K562 (cell line): ENCODE measurements at regions not wholly inside any gene's neighbourhood (a gene's known extent, or its start where the extent isn't known, plus 50 kb on each side); places are given as distances from the start of the nearest gene placed in this dataset.

Experiments
- ATAC-seq: fragments of 200-7000 bp; cut with Tn5 transposase; 3 replicates; pipeline ENCODE4 v1.9.1; 2020; ENCODE audit warnings: moderate library complexity
- BruUV-seq: library from RNA; stranded (reverse); fragments of 400-500 nt; replicated peaks from 2 replicates; lab custom pipeline; 2021; lab: Mats Ljungman, UMichigan
- CTCF ChIA-PET: fragments of 300-600 bp; formaldehyde crosslinking; extraction: SDS; loops from one replicate; lab custom pipeline; 2021; ENCODE audit warnings: low intra/inter-chr PET ratio; lab: Yijun Ruan, JAX
- POLR2A ChIA-PET: fragments of 300-600, 350-650 bp; sonication (Branson Sonifier 250); formaldehyde crosslinking; extraction: SDS; loops from one replicate; lab custom pipeline; 2021; ENCODE audit warnings: antibody characterized with exemption, inconsistent platforms; lab: Yijun Ruan, JAX
- DNase-seq, 4 experiments: peaks; one replicate each; pipeline versions ENCODE4 v3.0.0 to v3.0.0-alpha.2; 2011 to 2018; ENCODE audit warnings: low spot score in 3 of 4, mixed read lengths in 3 of 4; ENCODE audit errors: extremely low read depth in 1 of 4
- FAIRE-seq: peaks from 2 replicates; lab custom pipeline; 2011; peaks lifted over from hg19 to GRCh38; lab: Jason Lieb, UNC
- H2AFZ ChIP-seq: 2 replicates; pipeline ENCODE4 v1.6.0; 2011; ENCODE audit warnings: low read depth, low read length, control low read depth, inconsistent platforms
- H3K27ac ChIP-seq: fragments of 200-600 bp; 3 replicates; pipeline ENCODE4 v1.8.0; 2011; ENCODE audit warnings: low read depth, mild to moderate bottlenecking, control low read depth, inconsistent platforms, low read length, moderate library complexity, mixed read lengths; ENCODE audit errors: extremely low read depth
- H3K27me3 ChIP-seq, 2 experiments: fragments of 300-600 bp in 1 of 2; 2 replicates in 1 of 2; 3 replicates in 1 of 2; pipeline versions ENCODE4 v1.6.0 to v1.8.0; 2011; ENCODE audit warnings: inconsistent platforms in 2 of 2, low read length in 2 of 2, mild to moderate bottlenecking in 1 of 2, mixed read lengths in 1 of 2, moderate library complexity in 1 of 2; ENCODE audit not compliant: control insufficient read depth in 2 of 2, insufficient read depth in 2 of 2
- H3K36me3 ChIP-seq: fragments of 300-600 bp; 3 replicates; pipeline ENCODE4 v1.8.0; 2011; ENCODE audit warnings: mild to moderate bottlenecking, low read length, inconsistent platforms; ENCODE audit not compliant: control insufficient read depth, insufficient read depth
- H3K4me1 ChIP-seq, 2 experiments: fragments of 200-600 bp in 1 of 2; replicated peaks in 1 of 2; 2 replicates in 1 of 2; 3 replicates in 1 of 2; pipeline versions ENCODE4 v1.5.1 to v1.8.0; 2011; ENCODE audit warnings: inconsistent platforms in 2 of 2, low read length in 2 of 2, mild to moderate bottlenecking in 1 of 2, mixed read lengths in 1 of 2, moderate library complexity in 1 of 2; ENCODE audit not compliant: control insufficient read depth in 2 of 2, insufficient read depth in 2 of 2
- H3K4me2 ChIP-seq: 2 replicates; pipeline ENCODE4 v1.6.1; 2011; ENCODE audit warnings: low read length, control low read depth, inconsistent platforms, mixed read lengths; ENCODE audit not compliant: insufficient read depth
- H3K4me3 ChIP-seq: fragments of 200-600 bp; sonication (generic), shearing (Covaris generic); 2 replicates; pipeline ENCODE4 v1.5.1; 2016; ENCODE audit warnings: control low read depth, inconsistent platforms
- H3K79me2 ChIP-seq: fragments of 200-600 bp; 3 replicates; pipeline ENCODE4 v1.8.0; 2011; ENCODE audit warnings: low read length, inconsistent platforms; ENCODE audit not compliant: control insufficient read depth, insufficient read depth
- H3K9ac ChIP-seq, 2 experiments: 2 replicates each; pipeline versions ENCODE4 v1.6.0 to v1.6.1; 2011; ENCODE audit warnings: low read depth in 2 of 2, low read length in 2 of 2, control low read depth in 1 of 2, inconsistent platforms in 1 of 2, mild to moderate bottlenecking in 1 of 2, mixed read lengths in 1 of 2; ENCODE audit not compliant: insufficient read depth in 1 of 2
- H3K9me1 ChIP-seq: one replicate; pipeline ENCODE4 v1.6.0; 2011; ENCODE audit warnings: inconsistent platforms, mild to moderate bottlenecking, low read length, moderate library complexity; ENCODE audit not compliant: control insufficient read depth, insufficient read depth
- H3K9me3 ChIP-seq: replicated peaks from 2 replicates; pipeline ENCODE4 v1.5.1; 2011; ENCODE audit warnings: low read depth, low read length, inconsistent platforms; ENCODE audit not compliant: control insufficient read depth, insufficient read depth
- H4K20me1 ChIP-seq: replicated peaks from 2 replicates; pipeline ENCODE4 v1.6.1; 2011; ENCODE audit warnings: low read length, inconsistent platforms, mixed read lengths; ENCODE audit not compliant: control insufficient read depth, insufficient read depth
- JUNB ChIP-seq: fragments of 450-650 bp; formaldehyde crosslinking; conservative IDR thresholded peaks from 2 replicates; pipeline ENCODE4 v1.4.0; 2020; ENCODE audit warnings: mild to moderate bottlenecking
- NCOR1 ChIP-seq: fragments of 450-650 bp; IDR thresholded peaks from 2 replicates; pipeline ENCODE4 v1.6.1; 2016; ENCODE audit warnings: mild to moderate bottlenecking, moderate library complexity
- POLR2AphosphoS5 ChIP-seq: IDR thresholded peaks from 2 replicates; pipeline ENCODE4 v1.6.1; 2011; ENCODE audit warnings: mild to moderate bottlenecking, low read depth, low read length, moderate library complexity; ENCODE audit not compliant: control insufficient read depth, insufficient read depth
- RBFOX2 ChIP-seq: fragments of 200-400 bp; formaldehyde crosslinking; IDR thresholded peaks from 2 replicates; pipeline ENCODE4 v1.6.1; 2017; ENCODE audit warnings: low read depth, mild to moderate bottlenecking, low read length, moderate library complexity
- TAF7 ChIP-seq: fragments of 450-650 bp; IDR thresholded peaks from 2 replicates; pipeline ENCODE4 v1.6.1; 2016; ENCODE audit warnings: missing genetic modification characterization, missing compliant biosample characterization
- THAP7 ChIP-seq: fragments of 250-450 bp; sonication (Bioruptor Pico); IDR thresholded peaks from 2 replicates; pipeline ENCODE4 v1.5.0; 2021
- WGBS: fragments of 100-300 bp; shearing (Covaris generic); methylation state at CpG from one replicate; pipeline ENCODE4 v1.1.6; 2016; ENCODE audit warnings: low coverage, mixed read lengths; ENCODE audit not compliant: insufficient coverage; ENCODE audit errors: missing lambda C conversion rate; 5-methylcytosine and 5-hydroxymethylcytosine counted together
- in situ Hi-C: fragments of 300-500 bp; cut with MboI; formaldehyde crosslinking; loops from 4 replicates; pipeline ENCODE4 v1.15.0; 2018; ENCODE audit warnings: inconsistent platforms, mixed read lengths
- intact Hi-C: fragments of 100-400 bp; cut with micrococcal nuclease; formaldehyde crosslinking; loops from 2 replicates; pipeline ENCODE4 v1.14.2; 2022
- TF ChIP-seq, protein P1 (sequence below): fragments of 250-450 bp; sonication (Bioruptor Pico); IDR thresholded peaks from 2 replicates; pipeline ENCODE4 v1.4.0; 2020

- Histone ChIP-seq H3K36me3 (no peaks in the 10 kb centered on the region), H3K27ac (no peak overlapping the region), H2AFZ (no peak overlapping the region), H3K4me3 (no peak overlapping the region), H3K9me1 (no peaks in the 10 kb centered on the region), H3K9me3 (no peaks in the 10 kb centered on the region), H3K27me3 (no peaks in the 10 kb centered on the region), H3K9ac (no peak overlapping the region), H4K20me1 (no peaks in the 10 kb centered on the region), H3K4me2 (no peak overlapping the region), H3K79me2 (no peaks in the 10 kb centered on the region), H3K4me1 (peaks cover 0 to 4% of the 10 kb centered on the region in 2 experiments; a peak in 2 of 5 replicates)
- CTCF ChIA-PET = no interaction called here
- WGBS = 22% methylated on average over 2 of the region's 2 CpGs
- intact Hi-C loops = no loop called here
- no TSS peak for BruUV-seq
- DNase-seq (no peak), FAIRE-seq (no peak), ATAC-seq (no peak)
- TF ChIP-seq NCOR1 (no peak), RBFOX2 (no peak), TAF7 (tag) (no peak), JUNB (CRISPR knock-in tag) (no peak), POLR2AphosphoS5 (no peak), THAP7 (CRISPR knock-in tag) (no peak)
- TF ChIP-seq, protein P1, sequence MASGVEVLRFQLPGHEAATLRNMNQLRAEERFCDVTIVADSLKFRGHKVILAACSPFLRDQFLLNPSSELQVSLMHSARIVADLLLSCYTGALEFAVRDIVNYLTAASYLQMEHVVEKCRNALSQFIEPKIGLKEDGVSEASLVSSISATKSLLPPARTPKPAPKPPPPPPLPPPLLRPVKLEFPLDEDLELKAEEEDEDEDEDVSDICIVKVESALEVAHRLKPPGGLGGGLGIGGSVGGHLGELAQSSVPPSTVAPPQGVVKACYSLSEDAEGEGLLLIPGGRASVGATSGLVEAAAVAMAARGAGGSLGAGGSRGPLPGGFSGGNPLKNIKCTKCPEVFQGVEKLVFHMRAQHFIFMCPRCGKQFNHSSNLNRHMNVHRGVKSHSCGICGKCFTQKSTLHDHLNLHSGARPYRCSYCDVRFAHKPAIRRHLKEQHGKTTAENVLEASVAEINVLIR = no peak
- POLR2A ChIA-PET = interaction anchor here (0.5 kb wide), 1 partner anchor 19 kb away, joined by 3 read pairs; no protein-coding TSS in a partner anchor
- in situ Hi-C loops = no loop called here
These were observed 264.2 kb upstream of the TNP1 start for GRCh38 chr2:217124050-217124449.
